T1000 (cell line): ENCODE measurements at regions not wholly inside any gene's neighbourhood (a gene's known extent, or its start where the extent isn't known, plus 50 kb on each side); places are given as distances from the start of the nearest gene placed in this dataset.

Experiments
- DNase-seq: peaks from one replicate; lab custom pipeline; 2025; ENCODE audit warnings: mixed read lengths; lab: John Stamatoyannopoulos, UW

DNA sequence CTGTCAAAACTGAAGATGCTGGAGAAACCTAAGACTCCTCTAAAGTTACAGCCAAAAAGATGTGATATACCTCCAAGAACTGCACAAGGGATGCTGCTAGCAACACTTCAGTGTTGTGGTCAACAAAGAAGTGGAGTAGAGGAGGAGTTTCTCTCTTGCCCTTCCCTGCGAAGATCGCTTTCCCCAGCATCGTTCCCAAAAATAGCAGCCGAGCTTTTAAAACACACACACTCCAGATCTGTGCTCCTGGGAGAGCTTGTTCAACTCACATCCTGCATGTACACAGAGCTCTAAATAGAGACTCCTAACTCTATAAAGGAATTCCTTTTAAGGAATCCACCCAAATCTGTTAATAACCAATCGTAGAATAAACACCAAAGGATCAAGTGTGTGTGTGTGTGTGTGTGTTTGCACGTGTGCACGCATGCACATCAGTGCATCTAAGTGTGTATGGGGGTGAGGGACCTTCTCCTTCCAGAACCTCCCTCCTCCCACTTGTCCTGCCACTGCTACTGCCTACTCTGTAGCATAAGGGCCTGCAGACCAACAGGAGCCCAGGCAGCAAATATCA is 58.5 kb downstream of the PSMG1 start:
- DNase-seq, result no peak

DNA sequence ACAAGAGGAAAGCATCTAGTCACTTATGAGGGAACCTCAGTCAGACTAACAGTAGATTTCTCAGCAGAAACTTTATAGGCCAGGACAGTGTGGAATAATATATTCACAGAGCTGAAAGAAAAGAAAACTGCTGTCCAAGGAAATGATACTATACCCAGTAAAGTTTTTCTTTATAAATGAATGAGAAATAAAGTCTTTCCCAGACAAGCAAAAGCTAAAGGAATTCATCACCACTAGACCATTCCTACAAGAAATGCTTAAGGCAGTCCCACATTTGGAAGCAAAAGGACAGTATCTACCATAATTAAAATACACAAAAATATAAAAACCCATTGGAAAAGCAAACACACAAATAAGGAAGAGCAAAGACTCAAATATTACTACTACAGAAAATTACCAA is 59.9 kb downstream of the PSMG1 start:
- no peak for DNase-seq

DNA sequence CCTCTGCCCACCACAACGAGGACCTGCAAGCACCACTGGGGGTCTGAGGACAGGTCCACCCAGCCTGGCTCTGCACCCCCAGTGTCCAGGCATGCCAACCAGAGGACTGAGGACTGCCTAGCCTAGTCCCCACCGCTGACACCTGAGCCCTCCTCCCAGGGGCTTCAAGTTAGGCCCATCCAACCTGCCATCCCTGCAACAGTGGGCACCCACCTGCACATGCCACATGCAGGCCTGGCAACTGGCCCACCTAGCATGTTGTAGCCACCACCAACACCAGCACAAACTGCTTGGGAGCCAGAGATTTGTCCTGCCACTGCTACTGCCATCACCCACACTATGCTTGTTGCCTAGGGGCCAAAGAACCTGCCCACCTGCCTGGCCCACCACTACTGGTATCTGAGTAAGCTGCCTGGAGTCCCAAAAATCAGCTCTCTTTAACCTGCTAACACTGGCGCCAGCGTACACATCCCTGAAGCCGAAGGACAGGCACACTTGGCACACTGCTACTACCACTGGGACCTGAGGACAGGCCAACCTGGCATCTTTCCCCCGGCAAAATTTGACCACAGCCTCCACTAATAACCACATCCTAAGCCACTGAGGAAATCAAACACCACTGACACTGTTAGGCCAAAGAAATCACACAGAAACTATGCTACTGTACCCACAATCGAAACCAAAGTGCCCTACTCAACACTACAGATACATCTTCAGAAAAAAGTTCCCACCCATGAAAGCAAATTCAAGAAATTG is 61.5 kb downstream of the PSMG1 start:
- DNase-seq, result no peak

DNA sequence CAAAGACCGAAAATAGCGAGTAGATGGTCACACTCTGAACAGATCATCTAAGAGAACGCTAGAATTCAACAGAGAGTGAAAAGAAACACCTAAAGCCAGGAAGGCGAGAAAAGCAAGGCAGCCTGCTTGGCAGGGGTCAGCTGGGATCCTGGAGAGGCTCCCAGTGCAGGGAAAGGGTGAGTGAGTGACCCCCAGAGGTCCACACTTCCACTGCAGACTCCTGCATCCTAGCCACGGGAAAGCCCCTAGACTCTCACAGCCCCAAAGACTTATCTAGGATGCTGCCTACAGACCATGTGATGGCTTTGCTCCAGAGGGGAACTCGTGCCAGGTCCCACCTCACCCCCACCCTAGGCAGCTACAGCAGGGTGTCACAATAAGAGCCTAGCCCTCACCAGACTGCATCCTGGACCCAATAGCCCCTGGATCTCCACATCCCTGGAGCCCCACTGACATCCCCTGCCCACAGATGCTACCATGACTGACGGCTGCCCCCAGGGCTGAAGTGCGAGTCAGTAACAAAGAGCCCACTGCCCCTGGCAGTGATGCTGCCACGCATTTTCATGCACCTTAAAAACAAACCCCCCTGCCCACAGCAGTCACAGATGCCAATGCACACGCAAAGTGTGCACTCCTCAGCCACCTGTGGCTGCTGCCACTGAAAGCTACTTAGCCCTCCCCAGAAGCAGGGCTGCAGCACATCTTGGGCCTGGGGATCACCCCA is 62.2 kb downstream of the PSMG1 start:
- no peak for DNase-seq

DNA sequence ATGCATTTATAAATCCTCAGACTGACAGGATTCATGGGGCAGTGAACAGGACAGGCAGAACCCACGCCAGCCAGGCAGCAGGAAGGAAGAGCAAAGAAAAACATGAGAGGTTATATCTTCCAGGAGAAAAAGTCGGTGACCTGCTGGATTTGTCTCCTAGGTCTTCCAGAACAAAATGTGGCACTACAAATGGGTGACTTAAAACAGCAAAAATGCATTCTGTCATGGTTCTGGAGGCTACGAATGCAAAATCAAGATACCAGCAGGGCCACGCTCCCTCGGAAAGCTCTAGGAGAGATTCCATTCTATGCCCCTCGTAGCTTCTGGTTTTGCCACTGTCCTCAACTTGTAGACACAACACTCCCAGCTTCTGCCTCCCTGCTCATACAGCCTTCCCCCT is 63.4 kb downstream of the PSMG1 start:
- DNase-seq, result no peak

DNA sequence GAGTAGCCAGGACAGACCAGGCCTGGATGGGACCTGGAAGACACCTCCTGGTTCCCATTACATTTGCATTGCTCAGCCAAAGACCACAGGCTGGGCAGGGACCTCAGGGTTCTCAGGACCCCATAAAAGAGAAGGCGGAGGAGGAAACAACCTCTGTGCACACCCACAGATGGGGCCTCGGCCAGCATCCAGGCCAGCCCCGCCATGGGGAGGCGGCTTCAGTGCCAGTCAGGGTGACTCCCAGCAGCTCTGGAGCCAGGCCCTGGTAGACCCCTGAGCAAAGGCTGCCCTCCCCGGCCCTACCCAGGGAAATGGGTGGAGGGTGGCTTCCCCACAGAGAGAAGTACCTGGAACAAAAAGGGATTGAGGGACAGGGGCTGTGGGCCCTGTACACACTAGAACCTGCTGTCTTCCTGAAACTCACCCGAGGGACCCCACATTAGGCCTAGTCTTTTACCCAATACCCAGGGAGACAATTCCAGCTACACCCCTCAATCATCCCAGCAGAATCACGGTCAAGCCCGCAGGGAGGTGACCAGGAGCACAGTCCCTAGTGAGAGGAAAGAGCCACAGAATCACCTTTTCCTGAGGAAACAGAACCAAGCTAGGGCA is 64.5 kb downstream of the PSMG1 start:
- DNase-seq, result no peak

DNA sequence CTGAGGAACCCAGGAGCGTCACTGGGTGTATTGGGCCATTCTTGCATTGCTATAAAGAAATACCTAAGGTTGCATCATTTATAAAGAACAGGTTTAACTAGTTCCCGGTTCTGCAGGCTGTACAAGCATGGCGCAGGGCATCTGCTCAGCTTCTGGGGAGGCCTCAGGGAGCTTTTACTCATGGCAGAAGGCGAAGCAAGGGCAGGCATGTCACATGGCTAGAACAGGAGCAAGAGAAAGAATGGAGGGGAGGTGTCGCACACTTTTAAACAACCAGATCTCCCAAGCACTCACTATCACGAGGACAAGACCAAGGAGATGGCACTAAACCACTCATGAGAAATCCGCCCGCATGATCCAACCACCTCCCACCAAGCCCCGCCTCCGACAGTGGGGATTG is 65.2 kb downstream of the PSMG1 start:
- DNase-seq, result no peak

DNA sequence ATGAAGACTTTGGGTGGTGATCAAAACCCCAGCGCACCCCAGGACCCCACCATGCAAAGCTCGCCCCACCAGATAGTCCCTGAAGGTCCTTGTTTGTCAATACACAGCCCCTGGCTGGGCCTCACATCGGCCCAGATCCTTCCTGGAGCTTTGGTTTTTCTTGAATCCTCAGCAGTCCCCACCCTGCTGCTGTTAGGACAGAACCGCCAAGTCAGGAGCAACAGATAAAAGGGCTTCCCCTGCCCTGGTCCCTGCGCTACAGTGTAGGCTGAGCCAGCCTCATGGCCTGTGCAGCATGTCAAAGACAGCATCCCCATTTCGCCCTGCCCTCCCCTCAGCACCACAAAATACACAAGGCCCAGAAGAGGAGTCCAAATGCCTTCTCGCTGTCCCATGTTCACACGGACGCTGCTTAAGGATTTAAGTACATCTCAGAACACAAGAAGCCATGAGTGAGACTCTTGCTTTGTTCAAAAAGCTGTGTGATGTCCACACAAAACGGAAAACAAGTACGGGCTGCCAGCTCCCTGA is 65.7 kb downstream of the PSMG1 start:
- DNase-seq, result no peak

DNA sequence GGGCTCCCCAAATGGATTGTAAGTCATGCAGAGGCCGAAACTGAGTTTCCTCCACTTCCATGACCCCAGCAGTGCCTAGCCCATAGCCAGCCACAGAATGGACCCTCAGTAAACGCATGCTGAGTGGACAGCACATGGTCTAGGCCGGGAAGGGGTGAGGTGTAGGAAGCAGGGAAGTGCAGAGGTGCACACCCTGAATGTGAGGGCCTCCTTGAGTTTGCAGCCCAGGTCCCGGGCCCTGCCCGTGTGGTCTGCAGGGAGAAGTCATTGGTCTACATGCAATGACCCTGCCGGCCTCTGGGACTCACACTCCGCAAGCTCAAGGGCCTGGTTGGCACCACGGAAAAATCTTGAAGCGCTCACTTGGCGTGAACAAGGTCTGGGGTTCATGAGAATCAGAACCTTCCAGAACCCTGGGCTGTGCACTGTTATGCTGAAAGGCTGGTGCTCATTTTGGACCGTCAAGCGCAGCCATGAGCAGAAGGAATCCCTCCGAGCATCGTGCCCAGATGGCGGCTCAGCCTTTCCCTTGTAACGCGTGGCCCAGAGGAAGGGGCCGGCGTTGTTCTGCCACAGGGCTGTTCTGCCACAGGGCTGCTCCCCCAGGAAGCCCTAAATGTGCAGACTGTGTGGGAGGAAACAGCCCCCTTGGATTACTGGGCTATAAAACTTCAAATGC is 66.4 kb downstream of the PSMG1 start:
- no peak for DNase-seq

DNA sequence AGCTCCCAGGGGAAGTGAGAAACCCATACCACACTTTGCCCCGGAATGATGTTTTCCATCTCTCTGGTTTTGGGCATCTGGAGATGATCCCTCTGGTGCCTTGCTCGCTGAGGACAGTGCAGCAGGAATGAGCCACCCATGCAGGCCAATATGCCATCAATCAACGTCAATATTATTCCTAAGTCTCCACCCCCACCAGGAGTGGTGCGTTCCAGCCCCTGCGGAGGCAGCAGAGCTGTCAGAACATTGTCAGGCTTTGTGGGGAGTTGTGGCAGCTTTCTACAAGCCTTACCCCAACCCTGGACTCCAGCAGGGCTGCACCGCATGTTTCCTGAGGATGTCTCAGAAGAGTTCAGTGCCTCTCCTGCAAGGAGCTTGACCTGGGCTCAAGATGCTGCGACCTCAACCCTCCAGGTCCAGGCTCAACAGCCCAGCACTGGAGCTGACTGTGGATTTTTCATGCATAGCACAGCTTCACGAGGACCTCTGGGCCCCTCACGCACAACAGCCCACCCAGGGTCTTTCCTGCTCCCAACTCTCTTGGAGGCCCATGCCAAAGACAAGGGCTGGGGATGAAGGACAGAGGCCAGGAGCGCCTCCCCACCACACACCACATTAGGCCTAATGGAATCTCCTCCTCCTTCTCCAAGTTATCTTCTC is 67.5 kb downstream of the PSMG1 start:
- DNase-seq, result no peak

DNA sequence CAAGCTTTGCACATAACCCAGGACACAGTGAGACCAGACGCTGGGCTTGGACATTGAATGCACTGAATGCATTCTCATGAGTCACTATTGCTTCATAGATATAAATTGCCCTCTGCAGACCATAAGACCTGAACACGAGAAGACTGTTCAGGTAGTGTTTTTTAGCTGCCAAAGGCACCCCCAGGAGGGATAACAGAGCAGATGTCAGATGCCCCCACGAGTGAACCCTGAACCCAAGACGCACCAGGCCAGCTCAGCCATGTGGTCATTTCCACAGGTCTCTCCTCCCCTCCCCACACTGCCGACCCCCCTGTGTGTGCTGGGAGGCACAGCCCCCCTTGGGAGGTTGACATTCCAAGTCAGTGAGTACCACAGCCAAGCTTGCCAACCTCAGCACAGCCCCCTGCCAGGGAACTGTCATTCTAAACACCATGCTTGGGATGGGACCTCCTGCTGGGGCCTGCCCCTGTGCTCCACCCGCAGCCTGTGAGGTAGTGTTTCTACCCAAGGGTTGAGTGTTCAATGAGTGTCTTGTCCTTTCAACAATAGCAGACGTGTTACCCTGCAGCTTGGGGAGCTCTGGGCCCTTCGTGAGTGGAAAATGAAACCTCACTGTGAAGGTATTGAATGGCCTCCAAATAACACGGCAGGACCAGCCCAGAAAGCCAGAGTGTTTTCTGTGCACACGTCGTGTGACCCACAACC is 68.2 kb downstream of the PSMG1 start:
- DNase-seq, result peak; percentile 74

DNA sequence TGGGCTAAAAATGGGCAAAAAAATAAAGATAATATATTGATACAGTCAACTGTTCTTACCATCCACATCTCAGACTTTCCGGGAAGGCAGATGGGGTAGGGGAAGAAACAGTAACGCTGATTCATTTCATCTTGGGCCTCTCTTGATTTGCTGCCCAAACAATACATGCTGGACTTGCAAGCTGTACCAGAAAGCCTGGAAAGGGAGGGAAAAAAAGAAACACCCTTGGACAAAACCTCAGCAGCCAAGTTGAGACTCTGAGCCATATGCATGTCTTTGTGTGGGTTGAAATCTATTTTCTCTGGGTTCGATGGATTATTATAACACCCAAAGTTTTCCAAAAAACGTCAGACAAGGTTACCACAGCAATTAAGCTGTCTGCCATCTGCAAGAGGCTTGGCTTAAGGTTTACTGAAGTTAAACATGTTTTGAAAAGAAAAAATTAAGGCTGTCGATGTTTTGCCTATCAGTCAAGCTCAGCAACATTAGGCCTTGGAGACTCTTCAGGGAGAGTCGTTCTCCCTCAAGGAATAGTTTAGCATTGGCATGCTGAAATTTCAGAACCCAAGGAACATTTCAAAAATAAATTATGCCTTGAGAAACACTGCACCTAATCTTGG is 71.2 kb downstream of the PSMG1 start:
- DNase-seq, result no peak

DNA sequence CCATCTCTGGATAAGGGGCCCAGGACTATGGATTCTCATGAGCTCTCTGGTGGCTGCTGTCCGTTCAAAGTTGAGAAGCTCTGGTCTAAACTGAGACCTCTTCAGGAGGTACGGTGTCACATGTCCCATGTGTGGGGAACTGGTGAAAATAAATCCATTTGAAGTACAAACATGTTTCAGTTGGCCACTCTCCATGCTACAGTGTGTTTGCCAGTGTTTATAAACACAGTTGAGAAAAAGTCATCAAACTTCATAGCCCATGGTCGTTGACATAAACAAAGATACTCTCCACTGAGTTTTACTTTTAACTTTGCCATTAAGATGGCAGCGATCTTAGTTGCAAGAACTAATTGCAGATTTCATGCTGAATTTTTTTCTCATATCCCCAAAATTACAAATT is 72.8 kb downstream of the PSMG1 start:
- DNase-seq, result no peak

DNA sequence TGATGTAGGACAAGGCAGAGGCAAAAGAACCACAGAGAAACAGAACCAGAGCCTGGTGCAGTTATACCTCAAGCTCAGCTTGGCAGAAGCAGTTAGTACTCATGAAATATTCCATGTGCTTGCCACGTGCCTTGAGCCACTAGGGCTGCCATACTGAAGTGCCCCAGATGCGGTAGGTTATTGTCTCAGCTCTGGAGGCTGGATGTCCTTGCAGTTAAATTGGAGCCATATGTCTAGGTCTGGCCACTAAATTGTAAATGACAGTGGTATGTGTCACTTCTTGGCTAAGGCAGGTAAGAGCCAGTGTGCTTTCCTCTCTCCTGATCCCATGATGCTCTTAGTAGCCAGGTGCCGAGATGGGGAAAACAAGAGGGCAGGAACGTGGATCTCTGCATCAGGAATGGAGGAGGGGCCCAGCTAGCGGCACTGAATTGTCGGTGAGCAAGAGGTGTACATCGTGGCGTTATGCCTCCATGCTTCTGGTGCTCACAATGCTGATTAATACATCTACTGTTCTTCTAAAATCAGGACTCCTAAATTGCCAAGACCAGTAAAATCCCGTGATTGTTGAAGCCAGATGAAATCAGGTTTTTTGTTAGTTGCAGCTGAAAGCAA is 73.5 kb downstream of the PSMG1 start:
- DNase-seq, result no peak

DNA sequence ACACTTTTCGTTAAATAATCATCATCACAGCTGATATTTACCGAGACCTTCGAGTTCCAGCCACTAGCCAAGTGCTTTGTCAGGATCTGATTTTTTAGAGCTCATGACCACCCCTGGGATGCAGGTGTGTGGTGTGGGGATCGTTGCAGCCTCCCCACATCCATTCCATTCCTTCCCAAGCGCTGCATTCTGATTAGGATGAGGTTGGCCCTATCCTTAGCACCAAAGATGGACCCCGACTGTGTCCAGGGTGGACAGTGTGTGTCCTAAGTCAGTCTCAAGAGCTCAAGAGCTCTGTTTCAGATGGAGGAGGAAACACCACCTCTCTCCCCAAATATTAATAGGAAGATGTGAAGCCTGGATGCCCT is 74.1 kb downstream of the PSMG1 start:
- no peak for DNase-seq

DNA sequence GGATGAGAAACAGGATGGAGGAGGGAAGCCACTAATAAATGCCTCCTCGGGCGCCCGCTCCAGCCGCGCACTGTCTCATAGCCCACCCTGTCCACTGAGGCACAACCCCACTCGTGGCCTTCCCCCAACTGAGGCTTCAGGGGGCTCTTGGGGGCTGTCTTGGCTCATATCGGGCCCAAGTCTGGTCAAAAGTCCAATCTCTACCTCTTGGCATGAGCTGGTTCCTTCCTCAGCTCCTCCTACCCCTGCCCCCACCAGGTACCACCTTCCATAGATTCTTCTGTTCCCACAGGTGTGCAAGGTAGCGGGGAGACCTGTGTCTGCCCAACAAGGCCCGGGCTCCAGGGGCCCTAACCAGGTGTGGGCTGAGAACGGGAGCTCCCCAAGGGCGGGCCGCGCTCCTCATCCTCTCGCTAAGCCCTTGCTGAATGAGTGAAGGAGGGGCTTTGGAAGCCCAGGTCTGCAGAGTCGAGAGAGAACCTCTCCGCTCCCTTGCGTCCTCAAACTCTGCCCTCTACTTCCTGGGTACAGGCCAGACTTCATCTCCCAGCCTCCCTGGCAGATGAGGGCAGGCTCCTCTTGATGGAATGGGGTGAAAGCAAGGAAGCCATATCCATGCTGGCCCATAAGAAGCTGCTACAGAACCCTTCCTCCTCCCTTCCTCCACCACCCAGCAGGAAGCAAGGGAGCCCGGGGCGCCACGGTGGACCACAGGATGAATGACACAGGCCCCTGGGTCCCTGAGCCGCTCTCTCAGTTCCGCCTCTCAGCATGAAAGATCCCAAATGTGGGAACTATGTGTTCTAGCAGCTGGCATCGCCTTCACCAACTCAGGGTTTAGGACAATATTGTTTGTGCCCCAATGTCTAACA is 74.7 kb downstream of the PSMG1 start:
- DNase-seq, result no peak

DNA sequence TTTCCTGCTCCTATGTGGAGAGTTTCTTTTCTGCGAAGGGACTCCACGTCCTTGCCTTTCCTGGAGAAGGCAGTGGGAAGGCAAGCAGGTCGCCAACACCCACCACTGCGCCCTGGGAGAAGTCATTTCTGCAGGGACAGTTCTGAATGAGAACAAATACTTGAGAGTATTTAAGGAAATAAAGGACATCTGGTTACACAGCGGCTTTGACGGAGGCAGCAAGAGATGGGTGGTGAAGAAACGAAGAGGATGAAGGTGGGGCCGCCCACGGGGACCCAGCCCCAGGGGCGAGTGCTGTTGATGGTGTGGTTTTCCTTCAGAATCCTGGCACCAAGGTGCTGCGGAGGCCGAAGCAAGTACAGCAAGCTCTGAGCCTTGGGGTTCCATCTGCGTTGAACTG is 75.5 kb downstream of the PSMG1 start:
- DNase-seq, result no peak

DNA sequence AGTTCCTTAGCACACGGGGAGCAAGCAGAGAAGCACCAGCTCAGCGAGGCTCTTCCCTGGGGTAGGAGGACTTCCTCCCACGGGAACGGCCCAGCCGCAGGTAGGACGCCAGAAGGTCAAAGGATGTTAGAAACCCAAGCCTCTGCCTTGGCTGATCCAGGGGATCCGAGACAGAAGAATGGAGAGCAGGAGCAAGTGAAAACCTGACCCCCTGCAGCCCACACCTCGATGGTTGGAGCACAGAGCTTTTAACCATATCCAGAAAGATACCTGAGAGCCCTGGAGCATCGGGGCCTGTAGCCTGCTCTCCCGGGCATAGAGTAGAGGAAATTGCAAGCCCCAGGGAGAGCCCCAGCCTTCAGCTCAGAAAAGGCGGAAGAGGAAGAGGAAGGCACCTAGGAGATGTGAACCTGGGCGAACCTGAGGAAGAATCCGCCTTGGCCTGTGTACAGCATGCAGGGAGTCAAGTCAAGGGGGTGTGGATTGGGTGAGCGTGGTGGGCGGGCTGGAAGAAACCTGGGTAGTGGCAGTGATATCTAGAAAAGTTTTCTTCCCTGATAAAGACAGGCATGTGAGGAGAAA is 76.3 kb downstream of the PSMG1 start:
- no peak for DNase-seq

DNA sequence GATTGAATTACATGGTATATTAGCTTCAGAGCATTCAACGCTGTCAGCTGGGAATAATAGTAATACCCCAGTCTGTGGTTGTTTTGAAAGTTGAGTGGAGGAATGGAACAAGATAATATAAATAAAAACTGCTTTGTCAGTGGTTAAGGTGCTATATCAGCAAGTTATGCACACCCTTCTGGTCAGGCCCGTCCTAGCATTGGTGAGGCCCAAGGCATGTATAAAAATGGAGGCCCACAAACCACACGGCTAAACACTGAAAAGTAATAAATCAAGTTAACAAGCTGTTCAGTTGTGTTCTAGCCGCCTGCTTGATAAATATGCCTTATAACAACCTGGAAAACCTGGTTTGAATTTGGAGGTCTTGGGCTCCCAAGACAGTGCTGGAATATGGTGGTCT is 77.4 kb downstream of the PSMG1 start:
- no peak for DNase-seq
